Natural killer cell (primary cell): ENCODE measurements at regions not wholly inside any gene's neighbourhood (a gene's known extent, or its start where the extent isn't known, plus 50 kb on each side); places are given as distances from the start of the nearest gene placed in this dataset.

Source experiments
- ATAC-seq, 3 donors: fragments of 150-1000 bp in 2 of 3; fragments of 200-7000 bp in 1 of 3; cut with Tn5 transposase; 1 replicate in 1 of 3; 2 replicates in 2 of 3; pipeline ENCODE4 v1.10.0; 2021; ENCODE audit warnings: mild to moderate bottlenecking in 2 of 3, moderate library complexity in 2 of 3
- DNase-seq, 2 donors: peaks; one replicate each; pipeline versions ENCODE4 v3.0.0 to v3.0.0-alpha.2; 2013 to 2021; ENCODE audit warnings: mixed read lengths in 1 of 2
- H3K27ac ChIP-seq: one replicate; pipeline ENCODE4 v1.5.1; 2013; ENCODE audit warnings: mild to moderate bottlenecking, low read length
- H3K27me3 ChIP-seq: one replicate; pipeline ENCODE4 v1.6.1; 2013; ENCODE audit warnings: low read length; ENCODE audit not compliant: control insufficient read depth, insufficient read depth
- H3K36me3 ChIP-seq: one replicate; pipeline ENCODE4 v1.6.1; 2013; ENCODE audit warnings: low read length; ENCODE audit not compliant: control insufficient read depth, insufficient read depth
- H3K4me1 ChIP-seq: one replicate; pipeline ENCODE4 v1.6.1; 2013; ENCODE audit warnings: low read length; ENCODE audit not compliant: control insufficient read depth, insufficient read depth
- H3K4me3 ChIP-seq: one replicate; pipeline ENCODE4 v1.5.1; 2013; ENCODE audit warnings: low read length
- H3K9me3 ChIP-seq: one replicate; pipeline ENCODE4 v1.6.1; 2013; ENCODE audit warnings: low read length; ENCODE audit not compliant: control insufficient read depth, insufficient read depth
- H3K27ac Mint-ChIP-seq, 2 donors: one replicate each; pipeline ENCODE4 v1.8.0; 2022; ENCODE audit warnings: mild to moderate bottlenecking in 2 of 2, mixed read lengths in 2 of 2, moderate library complexity in 1 of 2
- H3K27me3 Mint-ChIP-seq, 2 donors: one replicate each; pipeline ENCODE4 v1.8.0; 2022; ENCODE audit warnings: low read depth in 2 of 2, mixed read lengths in 2 of 2
- H3K36me3 Mint-ChIP-seq: one replicate; pipeline ENCODE4 v1.8.0; 2022; ENCODE audit warnings: mixed read lengths
- H3K4me1 Mint-ChIP-seq, 2 donors: one replicate each; pipeline ENCODE4 v1.8.0; 2022; ENCODE audit warnings: mixed read lengths in 2 of 2
- H3K4me3 Mint-ChIP-seq: one replicate; pipeline ENCODE4 v1.8.0; 2022; ENCODE audit warnings: mild to moderate bottlenecking, moderate library complexity, mixed read lengths
- H3K9me3 Mint-ChIP-seq, 2 donors: one replicate each; pipeline ENCODE4 v1.8.0; 2022; ENCODE audit warnings: mixed read lengths in 2 of 2
- WGBS: methylation state at CpG from one replicate; pipeline ENCODE4 v1.1.7; 2013; ENCODE audit warnings: missing lambda C conversion rate; ENCODE audit not compliant: insufficient coverage; 5-methylcytosine and 5-hydroxymethylcytosine counted together
- intact Hi-C: fragments of 100-400 bp; cut with micrococcal nuclease; formaldehyde crosslinking; loops from one replicate; pipeline ENCODE4 v1.14.2; 2022
- TF ChIP-seq, protein P1 (sequence below): fragments of 200-600 bp; IDR thresholded peaks from one replicate; pipeline ENCODE4 v1.8.0; 2022; ENCODE audit warnings: antibody characterized with exemption

- no peak overlapping the region for H3K27ac Mint-ChIP-seq
- no peaks in the 10 kb centered on the region for H3K36me3 ChIP-seq
Measured at GRCh38 chr1:203999618-204000017, 73.3 kb upstream of the SOX13 start.

GRCh38 chr1:204001166-204001901 lies 71.6 kb upstream of the SOX13 start:
- Histone ChIP-seq H3K27ac (no peak overlapping the region), H3K4me1 (peaks cover 4% of the 10 kb centered on the region), H3K9me3 (no peaks in the 10 kb centered on the region), H3K27me3 (no peaks in the 10 kb centered on the region), H3K4me3 (no peak overlapping the region), H3K36me3 (no peaks in the 10 kb centered on the region)
- no peaks in the 10 kb centered on the region for H3K36me3 Mint-ChIP-seq
- peaks cover 0 to 2% of the 10 kb centered on the region in 2 donors for H3K9me3 Mint-ChIP-seq
- peaks cover 10 to 11% of the 10 kb centered on the region in 2 donors for H3K4me1 Mint-ChIP-seq
- TF ChIP-seq, protein P1, sequence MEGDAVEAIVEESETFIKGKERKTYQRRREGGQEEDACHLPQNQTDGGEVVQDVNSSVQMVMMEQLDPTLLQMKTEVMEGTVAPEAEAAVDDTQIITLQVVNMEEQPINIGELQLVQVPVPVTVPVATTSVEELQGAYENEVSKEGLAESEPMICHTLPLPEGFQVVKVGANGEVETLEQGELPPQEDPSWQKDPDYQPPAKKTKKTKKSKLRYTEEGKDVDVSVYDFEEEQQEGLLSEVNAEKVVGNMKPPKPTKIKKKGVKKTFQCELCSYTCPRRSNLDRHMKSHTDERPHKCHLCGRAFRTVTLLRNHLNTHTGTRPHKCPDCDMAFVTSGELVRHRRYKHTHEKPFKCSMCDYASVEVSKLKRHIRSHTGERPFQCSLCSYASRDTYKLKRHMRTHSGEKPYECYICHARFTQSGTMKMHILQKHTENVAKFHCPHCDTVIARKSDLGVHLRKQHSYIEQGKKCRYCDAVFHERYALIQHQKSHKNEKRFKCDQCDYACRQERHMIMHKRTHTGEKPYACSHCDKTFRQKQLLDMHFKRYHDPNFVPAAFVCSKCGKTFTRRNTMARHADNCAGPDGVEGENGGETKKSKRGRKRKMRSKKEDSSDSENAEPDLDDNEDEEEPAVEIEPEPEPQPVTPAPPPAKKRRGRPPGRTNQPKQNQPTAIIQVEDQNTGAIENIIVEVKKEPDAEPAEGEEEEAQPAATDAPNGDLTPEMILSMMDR = no peak
- peak overlapping the region; percentile 14 to 75 for H3K27ac Mint-ChIP-seq
- ATAC-seq = no peak
- 90% methylated on average over 2 of the region's 2 CpGs for WGBS
- H3K4me3 Mint-ChIP-seq = peak overlapping the region; percentile 2
- intact Hi-C loops = no loop called here
- peaks cover 5 to 9% of the 10 kb centered on the region in 2 donors for H3K27me3 Mint-ChIP-seq
- no peak for DNase-seq

More at GRCh38 chr1:203999618-204000017, 73.3 kb upstream of the SOX13 start:
- DNase-seq = no peak
- H3K27me3 Mint-ChIP-seq = peaks cover 10 to 11% of the 10 kb centered on the region in 2 donors
- Histone ChIP-seq H3K9me3 (no peaks in the 10 kb centered on the region), H3K4me1 (peaks cover 4% of the 10 kb centered on the region), H3K4me3 (no peak overlapping the region), H3K27ac (no peak overlapping the region), H3K27me3 (no peaks in the 10 kb centered on the region)
- intact Hi-C loops = no loop called here
- ATAC-seq = no peak
- TF ChIP-seq, protein P1 = no peak
- peaks cover 0 to 2% of the 10 kb centered on the region in 2 donors for H3K9me3 Mint-ChIP-seq
- H3K4me3 Mint-ChIP-seq = no peak overlapping the region
- no peaks in the 10 kb centered on the region for H3K36me3 Mint-ChIP-seq
- peaks cover 10 to 11% of the 10 kb centered on the region in 2 donors for H3K4me1 Mint-ChIP-seq

DNA sequence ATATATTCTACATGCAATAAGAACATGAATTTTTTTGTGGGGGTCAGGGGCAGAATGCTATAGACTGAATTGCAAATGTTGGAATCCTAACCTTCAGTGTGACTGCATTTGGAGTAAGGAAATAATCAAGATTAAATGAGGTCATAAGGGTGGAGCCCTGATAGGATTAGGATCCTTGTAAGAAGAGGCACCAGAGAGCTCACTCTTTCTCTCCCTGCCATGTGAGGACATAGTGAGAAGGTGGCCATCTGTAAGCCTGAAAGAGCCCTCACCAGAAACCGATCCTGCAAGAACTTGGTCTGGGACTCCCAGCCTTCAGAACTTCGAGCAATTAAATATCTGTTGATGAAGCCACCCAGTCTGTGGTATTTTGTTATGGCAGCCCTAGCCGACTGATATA lies 70.3 kb upstream of the SOX13 start:
- H3K36me3 ChIP-seq = no peaks in the 10 kb centered on the region
- H3K4me3 ChIP-seq = no peak overlapping the region
- H3K27ac Mint-ChIP-seq = no peak overlapping the region
- intact Hi-C loops = no loop called here
- no peak overlapping the region for H3K27ac ChIP-seq
- H3K9me3 ChIP-seq = no peaks in the 10 kb centered on the region
- no peaks in the 10 kb centered on the region for H3K36me3 Mint-ChIP-seq
- H3K27me3 Mint-ChIP-seq = peaks cover 3 to 13% of the 10 kb centered on the region in 2 donors
- peaks cover 10 to 11% of the 10 kb centered on the region in 2 donors for H3K4me1 Mint-ChIP-seq
- H3K4me1 ChIP-seq = peaks cover 4% of the 10 kb centered on the region
- no peak overlapping the region for H3K4me3 Mint-ChIP-seq
- TF ChIP-seq, protein P1 = no peak
- 87% methylated on average over 3 of the region's 3 CpGs for WGBS
- H3K27me3 ChIP-seq = no peaks in the 10 kb centered on the region
- DNase-seq = no peak
- ATAC-seq = no peak
- H3K9me3 Mint-ChIP-seq = peaks cover 0 to 2% of the 10 kb centered on the region in 2 donors

DNA sequence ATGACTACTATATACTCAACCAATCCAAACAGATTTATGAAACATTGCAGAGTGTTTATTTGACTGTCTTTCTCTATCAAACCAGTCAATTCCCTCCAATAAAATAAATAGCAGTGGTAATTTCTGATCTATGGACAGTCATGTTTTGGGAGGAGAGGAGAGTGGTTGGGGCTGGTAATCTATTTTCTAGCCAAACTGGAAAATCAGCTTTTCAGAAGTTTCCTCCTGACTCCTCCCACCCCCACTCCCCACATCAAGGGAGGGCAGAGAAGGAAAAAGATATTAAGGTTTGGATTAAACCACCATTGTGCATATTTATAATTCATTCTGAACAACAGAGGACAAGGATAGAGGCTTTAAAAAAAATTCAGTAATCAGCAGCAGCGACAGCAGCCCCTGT lies 69.4 kb upstream of the SOX13 start:
- TF ChIP-seq, protein P1 = no peak
- intact Hi-C loops = no loop called here
- peaks cover 0 to 2% of the 10 kb centered on the region in 2 donors for H3K9me3 Mint-ChIP-seq
- no peaks in the 10 kb centered on the region for H3K27me3 ChIP-seq
- DNase-seq = no peak
- H3K4me3 ChIP-seq = no peak overlapping the region
- H3K27ac ChIP-seq = no peak overlapping the region
- 100% methylated on average over 1 of the region's 1 CpG for WGBS
- H3K36me3 ChIP-seq = no peaks in the 10 kb centered on the region
- H3K4me1 Mint-ChIP-seq = peaks cover 10 to 11% of the 10 kb centered on the region in 2 donors
- H3K4me1 ChIP-seq = peaks cover 4% of the 10 kb centered on the region
- H3K9me3 ChIP-seq = no peaks in the 10 kb centered on the region
- no peaks in the 10 kb centered on the region for H3K36me3 Mint-ChIP-seq
- H3K4me3 Mint-ChIP-seq = no peak overlapping the region
- no peak overlapping the region for H3K27ac Mint-ChIP-seq
- H3K27me3 Mint-ChIP-seq = peaks cover 0 to 13% of the 10 kb centered on the region in 2 donors
- no peak for ATAC-seq
